ENCODE measurements at regions not wholly inside any gene's neighbourhood (a gene's known extent, or its start where the extent isn't known, plus 50 kb on each side); places are given as distances from the start of the nearest gene placed in this dataset.

DNA sequence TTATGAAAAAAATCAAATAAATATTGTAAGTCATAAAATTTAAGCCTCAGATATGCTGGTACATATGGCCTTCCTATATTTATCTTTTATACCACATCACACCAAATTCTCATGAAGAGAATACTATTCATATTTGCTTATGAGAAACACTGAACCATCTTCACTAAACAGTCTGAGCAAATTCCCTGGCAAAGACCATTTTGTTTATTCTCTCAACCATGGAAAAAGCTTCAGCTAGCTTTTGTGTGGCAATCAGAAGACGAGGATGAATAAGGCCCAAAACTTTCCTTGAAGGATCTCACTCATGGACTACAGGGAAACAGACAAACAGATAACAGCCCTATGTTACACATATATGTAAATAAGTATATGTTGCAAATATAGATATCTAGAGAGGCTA lies 252.1 kb downstream of the TMX3 start:
- TF ChIP-seq, protein P1, sequence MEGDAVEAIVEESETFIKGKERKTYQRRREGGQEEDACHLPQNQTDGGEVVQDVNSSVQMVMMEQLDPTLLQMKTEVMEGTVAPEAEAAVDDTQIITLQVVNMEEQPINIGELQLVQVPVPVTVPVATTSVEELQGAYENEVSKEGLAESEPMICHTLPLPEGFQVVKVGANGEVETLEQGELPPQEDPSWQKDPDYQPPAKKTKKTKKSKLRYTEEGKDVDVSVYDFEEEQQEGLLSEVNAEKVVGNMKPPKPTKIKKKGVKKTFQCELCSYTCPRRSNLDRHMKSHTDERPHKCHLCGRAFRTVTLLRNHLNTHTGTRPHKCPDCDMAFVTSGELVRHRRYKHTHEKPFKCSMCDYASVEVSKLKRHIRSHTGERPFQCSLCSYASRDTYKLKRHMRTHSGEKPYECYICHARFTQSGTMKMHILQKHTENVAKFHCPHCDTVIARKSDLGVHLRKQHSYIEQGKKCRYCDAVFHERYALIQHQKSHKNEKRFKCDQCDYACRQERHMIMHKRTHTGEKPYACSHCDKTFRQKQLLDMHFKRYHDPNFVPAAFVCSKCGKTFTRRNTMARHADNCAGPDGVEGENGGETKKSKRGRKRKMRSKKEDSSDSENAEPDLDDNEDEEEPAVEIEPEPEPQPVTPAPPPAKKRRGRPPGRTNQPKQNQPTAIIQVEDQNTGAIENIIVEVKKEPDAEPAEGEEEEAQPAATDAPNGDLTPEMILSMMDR (IDR thresholded peaks at IDR 0.05) = no peak
- Mint-ChIP-seq H3K4me3 (ENCODE audit: unreplicated experiment) (no peak overlapping the region), H3K27me3 (ENCODE audit: unreplicated experiment) (no peaks in the 10 kb centered on the region)

DNA sequence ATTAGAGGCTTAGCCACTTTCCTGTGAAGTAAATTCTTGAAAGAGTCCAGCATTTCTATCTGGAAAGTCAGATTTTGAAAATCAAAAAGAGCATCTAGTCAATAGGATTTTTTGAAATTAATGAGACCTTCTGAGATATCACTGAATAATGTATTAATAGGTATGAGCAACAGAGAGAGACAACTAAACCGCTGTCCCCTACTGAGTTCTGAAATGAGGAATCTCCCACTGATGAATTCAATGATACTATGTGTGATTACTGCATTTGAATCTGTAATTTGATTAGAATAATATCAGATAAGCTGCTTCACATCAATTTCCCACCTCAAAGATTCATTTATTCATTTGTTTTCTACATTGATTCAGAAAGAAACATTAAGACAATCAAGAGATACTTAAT lies 252.8 kb downstream of the TMX3 start:
- no peak for DNase-seq (ENCODE audit: extremely low spot score, unreplicated experiment)
- H3K4me1 Mint-ChIP-seq (ENCODE audit: unreplicated experiment) = peaks cover under 1% of the 10 kb centered on the region
- H3K36me3 Mint-ChIP-seq (ENCODE audit: unreplicated experiment) = no peaks in the 10 kb centered on the region
- H3K9me3 Mint-ChIP-seq (ENCODE audit: unreplicated experiment) = peaks cover 6% of the 10 kb centered on the region
- no peak overlapping the region for H3K27ac Mint-ChIP-seq (ENCODE audit: unreplicated experiment)
- TF ChIP-seq, protein P1 (IDR thresholded peaks at IDR 0.05) = no peak
- no peak overlapping the region for H3K4me3 Mint-ChIP-seq (ENCODE audit: unreplicated experiment)
- no peaks in the 10 kb centered on the region for H3K27me3 Mint-ChIP-seq (ENCODE audit: unreplicated experiment)

More for the DNA sequence above, 252.1 kb downstream of the TMX3 start:
- Mint-ChIP-seq H3K27ac (ENCODE audit: unreplicated experiment) (no peak overlapping the region), H3K9me3 (ENCODE audit: unreplicated experiment) (peaks cover 6% of the 10 kb centered on the region), H3K4me1 (ENCODE audit: unreplicated experiment) (peaks cover under 1% of the 10 kb centered on the region), H3K36me3 (ENCODE audit: unreplicated experiment) (no peaks in the 10 kb centered on the region)
- DNase-seq (ENCODE audit: extremely low spot score, unreplicated experiment) = no peak

DNA sequence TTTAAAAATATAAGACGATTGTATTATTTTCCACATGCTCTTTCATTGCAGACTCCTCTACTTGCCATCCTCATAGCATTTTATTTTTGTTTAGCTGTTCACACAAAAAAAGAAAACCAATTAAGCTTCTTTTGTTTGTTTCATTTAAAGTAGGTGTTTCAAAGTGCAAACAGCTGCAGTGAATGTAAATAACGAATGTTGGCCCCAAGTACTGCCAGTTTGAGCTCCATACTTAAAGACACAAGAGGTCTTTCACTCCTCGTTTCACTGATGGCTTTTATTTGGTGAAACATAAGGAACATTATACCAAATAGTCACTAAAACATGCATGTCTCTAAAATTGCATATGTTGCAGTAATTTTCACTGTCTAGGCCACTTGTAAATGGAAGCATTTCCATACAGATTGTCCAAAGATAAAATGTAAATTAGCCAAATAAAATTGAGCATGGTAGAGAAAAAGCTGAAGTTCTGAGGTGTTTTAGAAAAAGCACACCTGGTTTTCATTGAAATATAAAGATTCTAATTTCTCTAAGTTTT lies 253.4 kb downstream of the TMX3 start:
- no peak for DNase-seq (ENCODE audit: extremely low spot score, unreplicated experiment)
- peaks cover 6% of the 10 kb centered on the region for H3K4me1 Mint-ChIP-seq (ENCODE audit: unreplicated experiment)
- H3K4me3 Mint-ChIP-seq (ENCODE audit: unreplicated experiment) = no peak overlapping the region
- H3K9me3 Mint-ChIP-seq (ENCODE audit: unreplicated experiment) = peaks cover 6% of the 10 kb centered on the region
- H3K36me3 Mint-ChIP-seq (ENCODE audit: unreplicated experiment) = no peaks in the 10 kb centered on the region
- H3K27ac Mint-ChIP-seq (ENCODE audit: unreplicated experiment) = no peak overlapping the region
- no peaks in the 10 kb centered on the region for H3K27me3 Mint-ChIP-seq (ENCODE audit: unreplicated experiment)
- TF ChIP-seq, protein P1 (IDR thresholded peaks at IDR 0.05) = no peak

DNA sequence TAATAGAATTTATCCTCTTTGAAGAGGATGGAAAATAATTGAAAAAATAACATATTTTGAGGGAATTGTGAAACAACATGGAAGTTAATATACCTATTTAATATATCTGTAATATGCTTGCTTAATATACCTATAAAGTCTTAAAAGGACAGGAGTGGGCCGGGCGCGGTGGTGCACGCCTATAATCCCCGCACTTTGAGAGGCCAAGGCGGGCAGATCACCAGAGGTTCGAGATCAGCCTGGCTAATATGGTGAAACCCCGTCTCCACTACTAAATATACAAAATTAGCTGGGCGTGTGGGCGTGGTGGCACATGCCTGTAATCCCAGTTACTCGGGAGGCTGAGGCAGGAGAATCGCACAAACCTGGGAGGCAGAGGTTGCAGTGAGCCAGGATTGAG lies 254.9 kb downstream of the TMX3 start:
- TF ChIP-seq, protein P1 (IDR thresholded peaks at IDR 0.05) = no peak
- no peak for DNase-seq (ENCODE audit: extremely low spot score, unreplicated experiment)
- Mint-ChIP-seq H3K36me3 (ENCODE audit: unreplicated experiment) (no peaks in the 10 kb centered on the region), H3K9me3 (ENCODE audit: unreplicated experiment) (peaks cover 6% of the 10 kb centered on the region), H3K27me3 (ENCODE audit: unreplicated experiment) (no peaks in the 10 kb centered on the region), H3K27ac (ENCODE audit: unreplicated experiment) (no peak overlapping the region), H3K4me3 (ENCODE audit: unreplicated experiment) (no peak overlapping the region), H3K4me1 (ENCODE audit: unreplicated experiment) (peaks cover 7% of the 10 kb centered on the region)

DNA sequence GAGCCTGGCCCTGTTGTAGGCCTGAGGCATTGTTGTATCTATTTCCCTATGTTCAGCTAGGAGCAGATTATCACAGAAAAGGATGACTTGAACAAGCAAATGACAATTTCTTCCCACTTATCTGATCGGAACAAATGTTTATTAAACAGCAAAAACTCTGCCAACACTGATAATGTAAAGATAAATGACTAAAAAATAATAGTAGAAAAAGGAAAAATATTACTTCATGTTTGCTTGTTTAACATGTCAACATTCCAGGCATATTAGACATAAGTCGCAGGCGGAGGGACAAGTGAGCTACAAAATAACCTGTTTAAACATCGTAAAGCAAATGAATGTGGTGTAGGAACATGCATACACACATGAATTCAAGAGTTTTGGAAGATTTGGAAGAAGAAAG lies 257.9 kb downstream of the TMX3 start:
- H3K36me3 Mint-ChIP-seq (ENCODE audit: unreplicated experiment) = no peaks in the 10 kb centered on the region
- no peak for DNase-seq (ENCODE audit: extremely low spot score, unreplicated experiment)
- no peak overlapping the region for H3K27ac Mint-ChIP-seq (ENCODE audit: unreplicated experiment)
- TF ChIP-seq, protein P1 (IDR thresholded peaks at IDR 0.05) = no peak
- H3K4me1 Mint-ChIP-seq (ENCODE audit: unreplicated experiment) = peaks cover 7% of the 10 kb centered on the region
- peaks cover 3% of the 10 kb centered on the region for H3K9me3 Mint-ChIP-seq (ENCODE audit: unreplicated experiment)
- no peaks in the 10 kb centered on the region for H3K27me3 Mint-ChIP-seq (ENCODE audit: unreplicated experiment)
- no peak overlapping the region for H3K4me3 Mint-ChIP-seq (ENCODE audit: unreplicated experiment)
